ENCODE measurements at regions not wholly inside any gene's neighbourhood (a gene's known extent, or its start where the extent isn't known, plus 50 kb on each side); places are given as distances from the start of the nearest gene placed in this dataset.

GRCh38 chr14:45362505-45362904 is 109.5 kb upstream of the MIS18BP1 start:
- no peak for ATAC-seq (ENCODE audit: low read depth)
- POLR2A ChIA-PET = no interaction called here
- Mint-ChIP-seq H3K4me3 (no peak overlapping the region), H3K27me3 (no peaks in the 10 kb centered on the region), H3K4me1 (no peaks in the 10 kb centered on the region), H3K27ac (no peak overlapping the region), H3K36me3 (no peaks in the 10 kb centered on the region), H3K9me3 (no peaks in the 10 kb centered on the region)
- DNase-seq = no peak

DNA sequence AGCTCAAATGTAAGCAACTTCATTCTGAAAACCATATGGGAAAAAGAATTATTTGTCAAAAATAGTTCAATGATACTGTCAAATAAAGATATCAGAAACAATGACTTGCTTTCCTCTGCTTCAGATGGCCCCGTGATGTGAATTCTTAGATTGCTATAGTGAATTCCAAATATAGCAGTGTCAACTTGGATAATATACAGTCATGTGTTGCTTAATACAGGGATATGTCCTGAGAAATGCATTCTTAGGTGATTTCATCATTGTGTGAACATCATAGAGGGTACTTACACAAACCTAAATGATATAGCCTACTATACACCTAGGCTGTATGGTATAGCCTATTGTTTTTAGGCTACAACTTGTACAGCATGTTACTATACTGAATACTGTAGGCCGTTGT is 108.7 kb upstream of the MIS18BP1 start:
- no peaks in the 10 kb centered on the region for H3K9me3 Mint-ChIP-seq
- no peak overlapping the region for H3K27ac Mint-ChIP-seq
- H3K36me3 Mint-ChIP-seq = no peaks in the 10 kb centered on the region
- POLR2A ChIA-PET = no interaction called here
- no peaks in the 10 kb centered on the region for H3K27me3 Mint-ChIP-seq
- no peak for ATAC-seq (ENCODE audit: low read depth)
- H3K4me3 Mint-ChIP-seq = no peak overlapping the region
- no peaks in the 10 kb centered on the region for H3K4me1 Mint-ChIP-seq
- no peak for DNase-seq

DNA sequence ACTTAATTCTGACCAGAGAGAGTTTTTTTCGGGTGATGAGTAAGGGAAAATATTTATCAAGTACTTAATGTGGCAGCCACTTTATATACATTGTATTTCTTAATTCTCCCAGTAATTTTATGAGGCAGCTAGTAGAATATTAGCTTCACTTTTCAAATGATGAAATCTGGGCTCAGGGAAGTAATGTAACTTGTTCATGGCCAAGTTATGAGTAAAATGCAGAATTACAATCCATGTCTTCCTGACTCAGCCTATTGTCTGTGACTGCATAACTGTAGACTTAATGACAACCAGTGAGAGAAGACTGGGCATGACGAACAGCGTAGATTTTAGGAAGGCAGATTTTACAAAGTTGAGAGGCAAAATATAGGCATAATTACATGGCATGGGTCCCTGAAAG is 106.7 kb upstream of the MIS18BP1 start:
- Mint-ChIP-seq H3K4me1 (no peaks in the 10 kb centered on the region), H3K27me3 (peaks cover 2% of the 10 kb centered on the region), H3K27ac (no peak overlapping the region), H3K9me3 (no peaks in the 10 kb centered on the region), H3K36me3 (no peaks in the 10 kb centered on the region), H3K4me3 (no peak overlapping the region)
- POLR2A ChIA-PET = no interaction called here
- no peak for ATAC-seq (ENCODE audit: low read depth)
- no peak for DNase-seq

GRCh38 chr14:45332360-45332988 is 79.5 kb upstream of the MIS18BP1 start:
- no peaks in the 10 kb centered on the region for H3K4me1 Mint-ChIP-seq
- ATAC-seq (ENCODE audit: low read depth) (no peak), DNase-seq (no peak)
- no peaks in the 10 kb centered on the region for H3K36me3 Mint-ChIP-seq
- H3K9me3 Mint-ChIP-seq = no peaks in the 10 kb centered on the region
- no peak overlapping the region for H3K27ac Mint-ChIP-seq
- no peak overlapping the region for H3K4me3 Mint-ChIP-seq
- POLR2A ChIA-PET = no interaction called here
- no peaks in the 10 kb centered on the region for H3K27me3 Mint-ChIP-seq

DNA sequence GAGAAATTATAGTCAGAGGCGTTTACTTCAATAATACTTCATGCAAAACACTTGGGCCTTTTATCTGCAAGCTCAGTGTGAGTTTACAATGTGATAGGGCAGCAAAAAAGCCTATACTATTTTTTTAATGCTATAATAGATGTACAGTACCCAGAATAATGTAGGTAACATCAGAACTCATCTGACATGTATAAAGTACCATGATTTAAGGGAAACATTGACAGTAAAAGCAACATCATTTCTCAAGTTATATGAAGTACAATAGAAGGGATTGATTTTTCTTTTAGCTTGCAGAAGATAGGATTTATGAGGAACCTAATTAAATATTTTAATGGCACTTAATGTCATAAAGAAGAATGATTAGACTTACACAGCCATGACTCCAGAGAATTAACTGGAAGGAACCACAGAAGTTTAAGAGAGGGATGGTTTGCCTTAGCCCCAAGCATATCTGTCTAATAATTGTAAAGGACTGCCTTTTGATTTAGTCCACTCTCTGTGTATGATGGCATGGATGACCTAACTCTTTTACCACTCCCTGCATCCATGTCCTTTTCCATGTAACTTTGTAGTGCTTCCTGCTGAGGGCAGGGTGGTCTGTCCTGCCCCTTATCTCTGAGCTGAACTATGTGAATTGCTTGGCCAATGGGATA is 55.9 kb upstream of the MIS18BP1 start:
- no peaks in the 10 kb centered on the region for H3K4me1 Mint-ChIP-seq
- no peaks in the 10 kb centered on the region for H3K36me3 Mint-ChIP-seq
- no peak overlapping the region for H3K4me3 Mint-ChIP-seq
- POLR2A ChIA-PET = no interaction called here
- no peak for DNase-seq
- no peak overlapping the region for H3K27ac Mint-ChIP-seq
- no peak for ATAC-seq (ENCODE audit: low read depth)
- H3K27me3 Mint-ChIP-seq = no peaks in the 10 kb centered on the region
- peaks cover 6% of the 10 kb centered on the region for H3K9me3 Mint-ChIP-seq

Measured in activated naive CD8-positive, alpha-beta T cell treated with anti-CD3 and anti-CD28 coated beads, Interleukin-2, amount 10 ng/mL, durations not matched to agents 7 days and 5 days (primary cell).